GM12878 (cell line): ENCODE measurements at regions not wholly inside any gene's neighbourhood (a gene's known extent, or its start where the extent isn't known, plus 50 kb on each side); places are given as distances from the start of the nearest gene placed in this dataset.

Experiments used
- ATAC-seq: fragments of 200-7000 bp; cut with Tn5 transposase; 3 replicates; pipeline ENCODE4 v1.9.1; 2020; ENCODE audit warnings: mild to moderate bottlenecking, moderate library complexity
- BruUV-seq: library from RNA; stranded (reverse); fragments of 400-500 nt; replicated peaks from 2 replicates; lab custom pipeline; 2021; lab: Mats Ljungman, UMichigan
- CTCF ChIA-PET: fragments of 300-600 bp; sonication (Branson Sonifier 250); formaldehyde crosslinking; extraction: SDS; loops from one replicate; lab custom pipeline; 2021; ENCODE audit warnings: inconsistent platforms; lab: Yijun Ruan, JAX
- POLR2A ChIA-PET: fragments of 350-600 bp; formaldehyde crosslinking; extraction: SDS; loops from one replicate; lab custom pipeline; 2021; ENCODE audit warnings: inconsistent platforms; lab: Charles Lee
- RAD21 ChIA-PET: fragments of 300-600 bp; sonication (Branson Sonifier 250); formaldehyde crosslinking; loops from one replicate; lab custom pipeline; 2023; ENCODE audit warnings: antibody characterized with exemption; ENCODE audit not compliant: unreplicated experiment; lab: Charles Lee
- SMC1A ChIA-PET: fragments of 300-600 bp; sonication (Branson Sonifier 250); formaldehyde crosslinking; loops from one replicate; lab custom pipeline; 2023; ENCODE audit not compliant: unreplicated experiment, uncharacterized antibody; lab: Charles Lee
- DNase-seq: peaks from one replicate; pipeline ENCODE4 v3.0.0-alpha.2; 2011; ENCODE audit warnings: low read depth, low spot score
- FAIRE-seq: peaks from 3 replicates; lab custom pipeline; 2011; peaks lifted over from hg19 to GRCh38; lab: Jason Lieb, UNC
- H2AFZ ChIP-seq: 2 replicates; pipeline ENCODE4 v1.6.0; 2011; ENCODE audit warnings: low read depth, low read length, control low read depth; ENCODE audit not compliant: control insufficient read depth
- H3K27ac ChIP-seq: 2 replicates; pipeline ENCODE4 v1.5.1; 2011; ENCODE audit warnings: control low read depth; ENCODE audit not compliant: control insufficient read depth, insufficient read depth
- H3K27me3 ChIP-seq, 2 experiments: replicated peaks in 1 of 2; 2 replicates each; pipeline versions ENCODE4 v1.6.0 to v1.6.1; 2011; ENCODE audit warnings: low read length in 1 of 2; ENCODE audit not compliant: control insufficient read depth in 2 of 2, insufficient read depth in 2 of 2
- H3K36me3 ChIP-seq, 2 experiments: 2 replicates each; pipeline ENCODE4 v1.5.1; 2011; ENCODE audit warnings: low read length in 1 of 2; ENCODE audit not compliant: control insufficient read depth in 2 of 2, insufficient read depth in 2 of 2
- H3K4me1 ChIP-seq: 2 replicates; pipeline ENCODE4 v1.6.1; 2011; ENCODE audit warnings: mild to moderate bottlenecking, low read length, moderate library complexity, mixed read lengths; ENCODE audit not compliant: control insufficient read depth, insufficient read depth
- H3K4me2 ChIP-seq: 2 replicates; pipeline ENCODE4 v1.6.0; 2011; ENCODE audit warnings: control low read depth; ENCODE audit not compliant: control insufficient read depth, insufficient read depth
- H3K4me3 ChIP-seq: fragments of 200-600 bp; sonication (generic); 2 replicates; pipeline ENCODE4 v1.5.1; 2016
- H3K79me2 ChIP-seq: 2 replicates; pipeline ENCODE4 v1.6.0; 2011; ENCODE audit warnings: low read length; ENCODE audit not compliant: control insufficient read depth, insufficient read depth
- H3K9ac ChIP-seq: 2 replicates; pipeline ENCODE4 v1.8.0; 2011; ENCODE audit warnings: low read length, control low read depth, mixed read lengths; ENCODE audit not compliant: control insufficient read depth, insufficient read depth
- H3K9me3 ChIP-seq: replicated peaks from 3 replicates; pipeline ENCODE4 v1.5.1; 2011; ENCODE audit warnings: mild to moderate bottlenecking, low read length; ENCODE audit not compliant: control insufficient read depth, insufficient read depth
- H4K20me1 ChIP-seq: 2 replicates; pipeline ENCODE4 v1.6.0; 2011; ENCODE audit not compliant: control insufficient read depth, insufficient read depth
- ELK1 ChIP-seq: IDR thresholded peaks from 2 replicates; pipeline ENCODE4 v1.6.1; 2012; ENCODE audit warnings: low read depth, low read length, improper control_type of control experiment
- EP300 ChIP-seq, 2 experiments: fragments of 150-350 bp in 1 of 2; IDR thresholded peaks; 2 replicates each; pipeline ENCODE4 v1.6.1; 2011 to 2012; ENCODE audit warnings: low read depth in 2 of 2, low read length in 2 of 2, borderline replicate concordance in 1 of 2, improper control_type of control experiment in 1 of 2, inconsistent platforms in 1 of 2; ENCODE audit not compliant: control insufficient read depth in 1 of 2
- ETV6 ChIP-seq, 2 experiments: fragments of 450-650 bp in 1 of 2; IDR thresholded peaks in 1 of 2; conservative IDR thresholded peaks in 1 of 2; 2 replicates each; pipeline ENCODE4 v1.6.1; 2014; ENCODE audit warnings: antibody characterized with exemption in 1 of 2, borderline replicate concordance in 1 of 2, low read depth in 1 of 2, mild to moderate bottlenecking in 1 of 2, moderate library complexity in 1 of 2
- FOXK2 ChIP-seq: fragments of 450-650 bp; IDR thresholded peaks from 2 replicates; pipeline ENCODE4 v1.6.1; 2017; ENCODE audit warnings: mild to moderate bottlenecking, moderate library complexity
- IKZF1 ChIP-seq: fragments of 450-650 bp; conservative IDR thresholded peaks from 2 replicates; pipeline ENCODE4 v1.6.1; 2017; ENCODE audit warnings: antibody characterized with exemption, mild to moderate bottlenecking
- LARP7 ChIP-seq: fragments of 450-650 bp; IDR thresholded peaks from 2 replicates; pipeline ENCODE4 v1.6.1; 2017; ENCODE audit warnings: mild to moderate bottlenecking
- MEF2A ChIP-seq: IDR thresholded peaks from 2 replicates; pipeline ENCODE4 v1.6.1; 2011; ENCODE audit warnings: low read depth, mild to moderate bottlenecking, low read length, moderate library complexity; ENCODE audit not compliant: insufficient read depth
- NRF1 ChIP-seq: conservative IDR thresholded peaks from 2 replicates; pipeline ENCODE4 v1.6.1; 2011; ENCODE audit warnings: mild to moderate bottlenecking, low read depth, low read length, improper control_type of control experiment
- POLR2AphosphoS2 ChIP-seq: IDR thresholded peaks from 2 replicates; pipeline ENCODE4 v1.6.1; 2011; ENCODE audit warnings: low read depth, mild to moderate bottlenecking, low read length, improper control_type of control experiment, moderate library complexity
- POU2F2 ChIP-seq: IDR thresholded peaks from 3 replicates; pipeline ENCODE4 v1.6.1; 2011; ENCODE audit warnings: low read depth, mild to moderate bottlenecking, low read length, borderline replicate concordance
- RELB ChIP-seq: fragments of 450-650 bp; IDR thresholded peaks from 2 replicates; pipeline ENCODE4 v1.6.1; 2017; ENCODE audit warnings: low read depth, mild to moderate bottlenecking, moderate library complexity
- RFX5 ChIP-seq: IDR thresholded peaks from 2 replicates; pipeline ENCODE4 v1.6.1; 2011; ENCODE audit warnings: low read depth, low read length, improper control_type of control experiment
- SMARCA5 ChIP-seq: fragments of 450-650 bp; IDR thresholded peaks from 2 replicates; pipeline ENCODE4 v1.6.1; 2017; ENCODE audit warnings: mild to moderate bottlenecking
- SUPT20H ChIP-seq: IDR thresholded peaks from 2 replicates; pipeline ENCODE4 v1.6.1; 2011; ENCODE audit warnings: low read depth, mild to moderate bottlenecking, low read length, moderate library complexity, borderline replicate concordance; ENCODE audit not compliant: control insufficient read depth
- TCF12 ChIP-seq: IDR thresholded peaks from 2 replicates; pipeline ENCODE4 v1.6.1; 2011; ENCODE audit warnings: low read depth, mild to moderate bottlenecking, low read length
- ZBTB11 ChIP-seq: fragments of 450-650 bp; formaldehyde crosslinking; IDR thresholded peaks from 2 replicates; pipeline ENCODE4 v1.5.0; 2022; ENCODE audit warnings: mild to moderate bottlenecking, missing genetic modification characterization
- ZNF274 ChIP-seq: IDR thresholded peaks from one replicate; pipeline ENCODE4 v1.8.0; 2011; ENCODE audit not compliant: insufficient read length, insufficient read depth
- WGBS: methylation state at CpG from one replicate; pipeline ENCODE4 v1.1.6; 2016; ENCODE audit warnings: low lambda C conversion rate; ENCODE audit not compliant: insufficient replicate concordance, insufficient coverage; ENCODE audit errors: missing lambda C conversion rate; 5-methylcytosine and 5-hydroxymethylcytosine counted together
- in situ Hi-C: fragments of 300-500 bp; cut with MboI; formaldehyde crosslinking; loops from 9 replicates; pipeline ENCODE4 v1.14.3; 2018; ENCODE audit warnings: mixed read lengths
- intact Hi-C: fragments of 100-400 bp; cut with micrococcal nuclease; formaldehyde crosslinking; loops from one replicate; pipeline ENCODE4 v1.14.2; 2022; ENCODE audit not compliant: unreplicated experiment
- TF ChIP-seq, protein P1 (sequence below): IDR thresholded peaks from 2 replicates; pipeline ENCODE4 v1.6.1; 2011; ENCODE audit warnings: borderline replicate concordance, low read depth, mild to moderate bottlenecking, moderate library complexity, mixed read lengths, low read length; ENCODE audit not compliant: insufficient read depth; ENCODE audit errors: extremely low read length

DNA sequence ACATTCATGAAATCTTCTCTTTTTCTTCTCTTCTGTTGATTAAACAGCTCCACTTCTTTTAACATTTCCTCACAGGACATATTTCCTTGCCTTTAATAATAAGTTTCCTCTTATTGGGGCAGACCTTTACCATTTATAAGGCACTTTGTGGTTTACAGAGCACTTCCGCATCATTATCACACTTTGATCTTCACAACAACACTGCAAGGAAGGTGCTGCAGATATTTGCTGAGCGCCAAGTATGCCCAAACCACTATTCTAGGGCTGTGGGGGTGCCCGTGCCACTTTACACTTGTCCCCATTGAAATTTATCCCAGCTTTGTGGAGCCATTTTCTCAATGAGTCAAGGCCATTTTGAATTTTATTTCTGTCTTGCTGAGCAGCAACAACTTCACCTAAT is 246.6 kb downstream of the SS18 start:
- ATAC-seq: no peak
- Histone ChIP-seq H3K27ac (no peak overlapping the region), H2AFZ (no peak overlapping the region), H4K20me1 (no peaks in the 10 kb centered on the region), H3K4me3 (no peak overlapping the region), H3K4me2 (no peak overlapping the region), H3K36me3 (no peaks in the 10 kb centered on the region), H3K9me3 (no peaks in the 10 kb centered on the region), H3K27me3 (no peaks in the 10 kb centered on the region), H3K4me1 (no peaks in the 10 kb centered on the region), H3K79me2 (no peaks in the 10 kb centered on the region), H3K9ac (no peak overlapping the region)
- ChIA-PET POLR2A (no interaction called here), RAD21 (interaction anchor here (0.6 kb wide), 1 partner anchor 102 kb away, joined by 3 read pairs; no protein-coding TSS in a partner anchor), CTCF (no interaction called here), SMC1A (no interaction called here)
- intact Hi-C loops: no loop called here
- DNase-seq: no peak
- FAIRE-seq: no peak
- WGBS: 14% methylated on average over 3 of the region's 3 CpGs
- no TSS peak for BruUV-seq
- in situ Hi-C loops: loop anchor here (25.0 kb wide), 1 partner anchor 956 kb away; no protein-coding TSS in a partner anchor
- TF ChIP-seq POLR2AphosphoS2 (no peak), SMARCA5 (no peak), ZNF274 (no peak), ELK1 (no peak), LARP7 (no peak), POU2F2 (no peak), IKZF1 (no peak), RELB (no peak), SUPT20H (no peak), ETV6 (conservative IDR thresholded peaks at IDR 0.05 in 1 of 2, IDR thresholded peaks at IDR 0.05 in 1 of 2; ENCODE audit: borderline replicate concordance in 1 of 2, low read depth in 1 of 2) (no peak), EP300 (IDR thresholded peaks at IDR 0.05; ENCODE audit: borderline replicate concordance in 1 of 2, control insufficient read depth in 1 of 2, low read depth in 2 of 2, low read length in 2 of 2) (no peak), MEF2A (no peak), FOXK2 (no peak), TCF12 (no peak), ZBTB11 (no peak), NRF1 (no peak), RFX5 (no peak)
- TF ChIP-seq, protein P1, sequence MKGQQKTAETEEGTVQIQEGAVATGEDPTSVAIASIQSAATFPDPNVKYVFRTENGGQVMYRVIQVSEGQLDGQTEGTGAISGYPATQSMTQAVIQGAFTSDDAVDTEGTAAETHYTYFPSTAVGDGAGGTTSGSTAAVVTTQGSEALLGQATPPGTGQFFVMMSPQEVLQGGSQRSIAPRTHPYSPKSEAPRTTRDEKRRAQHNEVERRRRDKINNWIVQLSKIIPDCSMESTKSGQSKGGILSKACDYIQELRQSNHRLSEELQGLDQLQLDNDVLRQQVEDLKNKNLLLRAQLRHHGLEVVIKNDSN: no peak
